COLO668 (cell line): ENCODE measurements at regions not wholly inside any gene's neighbourhood (a gene's known extent, or its start where the extent isn't known, plus 50 kb on each side); places are given as distances from the start of the nearest gene placed in this dataset.

Experiments used
- DNase-seq: peaks from one replicate; lab custom pipeline; 2025; ENCODE audit not compliant: unreplicated experiment; lab: John Stamatoyannopoulos, UW

GRCh38 chr4:168039593-168039992 is 52.7 kb upstream of the ANXA10 start:
- DNase-seq: no peak
